Mammary epithelial cell (primary cell): ENCODE measurements at regions not wholly inside any gene's neighbourhood (a gene's known extent, or its start where the extent isn't known, plus 50 kb on each side); places are given as distances from the start of the nearest gene placed in this dataset.

Experiments
- CTCF ChIP-seq, 2 donors: IDR thresholded peaks in 1 of 2; conservative IDR thresholded peaks in 1 of 2; 2 replicates each; pipeline ENCODE4 v1.5.1; 2011 to 2012; ENCODE audit warnings: inconsistent platforms in 2 of 2, low read length in 2 of 2, mild to moderate bottlenecking in 2 of 2, control low read depth in 1 of 2, low read depth in 1 of 2; ENCODE audit not compliant: insufficient read depth in 1 of 2; ENCODE audit errors: extremely low read depth in 1 of 2
- EZH2 ChIP-seq: IDR thresholded peaks from 2 replicates; pipeline ENCODE4 v1.6.1; 2012; ENCODE audit warnings: low read length, inconsistent platforms, borderline replicate concordance

GRCh38 chr4:114386637-114387233, 211.9 kb upstream of the UGT8 start:
- TF ChIP-seq CTCF (conservative IDR thresholded peaks at IDR 0.05 in 1 of 2, IDR thresholded peaks at IDR 0.05 in 1 of 2; ENCODE audit: extremely low read depth in 1 of 2, insufficient read depth in 1 of 2, low read depth in 1 of 2, low read length in 2 of 2) (peak; percentile 68 to 73), EZH2 (no peak)
